Mucosa of gallbladder (tissue), 1 donor: ENCODE measurements at regions not wholly inside any gene's neighbourhood (a gene's known extent, or its start where the extent isn't known, plus 50 kb on each side); places are given as distances from the start of the nearest gene placed in this dataset.
"Not testable (repeated sequence)": the region's sequence is repeated elsewhere in the genome, so short reads cannot be mapped to it uniquely, and the experiment has no call there.

Source experiments
- DNase-seq: peaks from one replicate; pipeline ENCODE4 v3.0.0-alpha.2; 2020; ENCODE audit warnings: low spot score
- donor health status: DM: no; HTN: no; CAD: no.

- no peak for DNase-seq
Measured at GRCh38 chr2:107719836-107720235, 106.9 kb upstream of the RGPD4 start.

- DNase-seq = no peak
Measured at GRCh38 chr2:107721178-107721577, 105.5 kb upstream of the RGPD4 start.

- no peak for DNase-seq
Measured at GRCh38 chr2:107721586-107721985, 105.1 kb upstream of the RGPD4 start.

- not testable (repeated sequence) for DNase-seq
Measured at GRCh38 chr2:107725824-107726223, 100.9 kb upstream of the RGPD4 start.

GRCh38 chr2:107727318-107727717, 99.4 kb upstream of the RGPD4 start:
- DNase-seq = no peak

GRCh38 chr2:107728586-107728985, 98.1 kb upstream of the RGPD4 start:
- no peak for DNase-seq

- DNase-seq = no peak
Measured at GRCh38 chr2:107729440-107729839, 97.3 kb upstream of the RGPD4 start.

GRCh38 chr2:107730898-107731297, 95.8 kb upstream of the RGPD4 start:
- no peak for DNase-seq

- no peak for DNase-seq
Measured at GRCh38 chr2:107731435-107731834, 95.3 kb upstream of the RGPD4 start.

GRCh38 chr2:107735201-107735600, 91.5 kb upstream of the RGPD4 start:
- no peak for DNase-seq

GRCh38 chr2:107737756-107738155, 88.9 kb upstream of the RGPD4 start:
- no peak for DNase-seq

GRCh38 chr2:107738266-107738665, 88.4 kb upstream of the RGPD4 start:
- DNase-seq = no peak

- no peak for DNase-seq
Measured at GRCh38 chr2:107740300-107740699, 86.4 kb upstream of the RGPD4 start.

GRCh38 chr2:107742460-107743027, 84.1 kb upstream of the RGPD4 start:
- DNase-seq = no peak

GRCh38 chr2:107743274-107743673, 83.4 kb upstream of the RGPD4 start:
- no peak for DNase-seq

- no peak for DNase-seq
Measured at GRCh38 chr2:107745100-107745499, 81.6 kb upstream of the RGPD4 start.

- not testable (repeated sequence) for DNase-seq
Measured at GRCh38 chr2:107746552-107747198, 80.0 kb upstream of the RGPD4 start.

- not testable (repeated sequence) for DNase-seq
Measured at GRCh38 chr2:107747199-107747963, 79.3 kb upstream of the RGPD4 start.

- DNase-seq = no peak
Measured at GRCh38 chr2:107747964-107748583, 78.6 kb upstream of the RGPD4 start.

- no peak for DNase-seq
Measured at GRCh38 chr2:107751936-107752335, 74.8 kb upstream of the RGPD4 start.

GRCh38 chr2:107753806-107754205, 72.9 kb upstream of the RGPD4 start:
- not testable (repeated sequence) for DNase-seq

GRCh38 chr2:107757223-107757622, 69.5 kb upstream of the RGPD4 start:
- DNase-seq = no peak
